T-helper 1 cell treated with Interleukin-12 subunit alpha and Interleukin-12 subunit beta and Interleukin-4 antibody, amounts not matched to agents 30 μg/mL and 1 μg/mL, for 36 hours (primary cell): ENCODE measurements at regions not wholly inside any gene's neighbourhood (a gene's known extent, or its start where the extent isn't known, plus 50 kb on each side); places are given as distances from the start of the nearest gene placed in this dataset.

ENCODE experiments used
- H3K27ac Mint-ChIP-seq: one replicate; pipeline ENCODE4 v1.8.0; 2021; ENCODE audit warnings: mild to moderate bottlenecking, mixed read lengths
- H3K27me3 Mint-ChIP-seq: one replicate; pipeline ENCODE4 v1.8.0; 2021; ENCODE audit warnings: low read depth, mixed read lengths
- H3K36me3 Mint-ChIP-seq: one replicate; pipeline ENCODE4 v1.8.0; 2021; ENCODE audit warnings: low read depth, mixed read lengths
- H3K4me1 Mint-ChIP-seq: one replicate; pipeline ENCODE4 v1.8.0; 2021; ENCODE audit warnings: low read depth, mixed read lengths
- H3K4me3 Mint-ChIP-seq: one replicate; pipeline ENCODE4 v1.8.0; 2021; ENCODE audit warnings: mild to moderate bottlenecking, moderate library complexity, mixed read lengths
- H3K9me3 Mint-ChIP-seq: one replicate; pipeline ENCODE4 v1.8.0; 2021; ENCODE audit warnings: mixed read lengths

- Mint-ChIP-seq H3K27ac (no peak overlapping the region), H3K36me3 (no peaks in the 10 kb centered on the region), H3K27me3 (no peaks in the 10 kb centered on the region), H3K4me1 (no peaks in the 10 kb centered on the region), H3K4me3 (no peak overlapping the region), H3K9me3 (peaks cover 14% of the 10 kb centered on the region)
Observed at GRCh38 chr14:87321548-87321947, 671.4 kb downstream of the GALC start.

- Mint-ChIP-seq H3K4me1 (no peaks in the 10 kb centered on the region), H3K27ac (no peak overlapping the region), H3K36me3 (no peaks in the 10 kb centered on the region), H3K4me3 (no peak overlapping the region), H3K27me3 (no peaks in the 10 kb centered on the region), H3K9me3 (peaks cover 20% of the 10 kb centered on the region)
Observed at GRCh38 chr14:87312894-87313205, 680.1 kb downstream of the GALC start.

GRCh38 chr14:87312169-87312893, 680.7 kb downstream of the GALC start:
- H3K27ac Mint-ChIP-seq = no peak overlapping the region
- no peaks in the 10 kb centered on the region for H3K36me3 Mint-ChIP-seq
- no peaks in the 10 kb centered on the region for H3K4me1 Mint-ChIP-seq
- H3K27me3 Mint-ChIP-seq = no peaks in the 10 kb centered on the region
- H3K4me3 Mint-ChIP-seq = no peak overlapping the region
- peaks cover 20% of the 10 kb centered on the region for H3K9me3 Mint-ChIP-seq

GRCh38 chr14:87309557-87309956, 683.4 kb downstream of the GALC start:
- H3K4me1 Mint-ChIP-seq = no peaks in the 10 kb centered on the region
- no peaks in the 10 kb centered on the region for H3K27me3 Mint-ChIP-seq
- H3K4me3 Mint-ChIP-seq = no peak overlapping the region

GRCh38 chr14:87306409-87307168, 686.4 kb downstream of the GALC start:
- no peak overlapping the region for H3K27ac Mint-ChIP-seq
- no peaks in the 10 kb centered on the region for H3K27me3 Mint-ChIP-seq
- peaks cover 6% of the 10 kb centered on the region for H3K9me3 Mint-ChIP-seq
- H3K4me3 Mint-ChIP-seq = no peak overlapping the region
- H3K4me1 Mint-ChIP-seq = no peaks in the 10 kb centered on the region
- no peaks in the 10 kb centered on the region for H3K36me3 Mint-ChIP-seq

More at GRCh38 chr14:87309557-87309956, 683.4 kb downstream of the GALC start:
- peaks cover 14% of the 10 kb centered on the region for H3K9me3 Mint-ChIP-seq
- no peaks in the 10 kb centered on the region for H3K36me3 Mint-ChIP-seq
- no peak overlapping the region for H3K27ac Mint-ChIP-seq

- H3K4me3 Mint-ChIP-seq = no peak overlapping the region
- H3K9me3 Mint-ChIP-seq = peaks cover 8% of the 10 kb centered on the region
- H3K4me1 Mint-ChIP-seq = no peaks in the 10 kb centered on the region
- no peaks in the 10 kb centered on the region for H3K36me3 Mint-ChIP-seq
- H3K27ac Mint-ChIP-seq = no peak overlapping the region
- H3K27me3 Mint-ChIP-seq = no peaks in the 10 kb centered on the region
Observed at GRCh38 chr14:87305345-87305744, 687.6 kb downstream of the GALC start.

GRCh38 chr14:87304404-87304803, 688.6 kb downstream of the GALC start:
- Mint-ChIP-seq H3K27ac (no peak overlapping the region), H3K4me3 (no peak overlapping the region), H3K36me3 (no peaks in the 10 kb centered on the region), H3K4me1 (no peaks in the 10 kb centered on the region), H3K9me3 (peaks cover 8% of the 10 kb centered on the region), H3K27me3 (no peaks in the 10 kb centered on the region)

- H3K27ac Mint-ChIP-seq = no peak overlapping the region
- H3K9me3 Mint-ChIP-seq = peaks cover 23% of the 10 kb centered on the region
- no peaks in the 10 kb centered on the region for H3K4me1 Mint-ChIP-seq
- no peaks in the 10 kb centered on the region for H3K27me3 Mint-ChIP-seq
- H3K4me3 Mint-ChIP-seq = no peak overlapping the region
- H3K36me3 Mint-ChIP-seq = no peaks in the 10 kb centered on the region
Observed at GRCh38 chr14:87286826-87287225, 706.2 kb downstream of the GALC start.

- H3K4me1 Mint-ChIP-seq = no peaks in the 10 kb centered on the region
- H3K27ac Mint-ChIP-seq = no peak overlapping the region
- no peaks in the 10 kb centered on the region for H3K27me3 Mint-ChIP-seq
- peaks cover 18% of the 10 kb centered on the region for H3K9me3 Mint-ChIP-seq
- no peaks in the 10 kb centered on the region for H3K36me3 Mint-ChIP-seq
- no peak overlapping the region for H3K4me3 Mint-ChIP-seq
Observed at GRCh38 chr14:87286191-87286590, 706.8 kb downstream of the GALC start.

GRCh38 chr14:87285506-87285905, 707.5 kb downstream of the GALC start:
- H3K27ac Mint-ChIP-seq = no peak overlapping the region
- no peaks in the 10 kb centered on the region for H3K27me3 Mint-ChIP-seq
- no peak overlapping the region for H3K4me3 Mint-ChIP-seq
- peaks cover 14% of the 10 kb centered on the region for H3K9me3 Mint-ChIP-seq
- H3K36me3 Mint-ChIP-seq = no peaks in the 10 kb centered on the region
- H3K4me1 Mint-ChIP-seq = no peaks in the 10 kb centered on the region

- Mint-ChIP-seq H3K27ac (no peak overlapping the region), H3K9me3 (peaks cover 13% of the 10 kb centered on the region), H3K4me1 (no peaks in the 10 kb centered on the region), H3K27me3 (no peaks in the 10 kb centered on the region), H3K36me3 (no peaks in the 10 kb centered on the region), H3K4me3 (no peak overlapping the region)
Observed at GRCh38 chr14:87283547-87283946, 709.4 kb downstream of the GALC start.

- Mint-ChIP-seq H3K4me1 (no peaks in the 10 kb centered on the region), H3K4me3 (no peak overlapping the region), H3K36me3 (no peaks in the 10 kb centered on the region), H3K27me3 (no peaks in the 10 kb centered on the region), H3K9me3 (peaks cover 13% of the 10 kb centered on the region), H3K27ac (no peak overlapping the region)
Observed at GRCh38 chr14:87282266-87282665, 710.7 kb downstream of the GALC start.

- no peak overlapping the region for H3K27ac Mint-ChIP-seq
Observed at GRCh38 chr14:87278415-87278814, 714.6 kb downstream of the GALC start.

GRCh38 chr14:87271331-87271730, 721.7 kb downstream of the GALC start:
- Mint-ChIP-seq H3K9me3 (peaks cover 27% of the 10 kb centered on the region), H3K4me3 (no peak overlapping the region), H3K27ac (no peak overlapping the region), H3K36me3 (no peaks in the 10 kb centered on the region), H3K4me1 (no peaks in the 10 kb centered on the region), H3K27me3 (no peaks in the 10 kb centered on the region)

More at GRCh38 chr14:87278415-87278814, 714.6 kb downstream of the GALC start:
- no peaks in the 10 kb centered on the region for H3K27me3 Mint-ChIP-seq
- H3K9me3 Mint-ChIP-seq = peaks cover 21% of the 10 kb centered on the region
- H3K4me3 Mint-ChIP-seq = no peak overlapping the region
- H3K36me3 Mint-ChIP-seq = no peaks in the 10 kb centered on the region
- no peaks in the 10 kb centered on the region for H3K4me1 Mint-ChIP-seq

- Mint-ChIP-seq H3K36me3 (no peaks in the 10 kb centered on the region), H3K9me3 (peaks cover 29% of the 10 kb centered on the region), H3K4me1 (no peaks in the 10 kb centered on the region), H3K27me3 (no peaks in the 10 kb centered on the region), H3K4me3 (no peak overlapping the region), H3K27ac (no peak overlapping the region)
Observed at GRCh38 chr14:87268997-87269396, 724.0 kb downstream of the GALC start.
